ENCODE measurements at regions not wholly inside any gene's neighbourhood (a gene's known extent, or its start where the extent isn't known, plus 50 kb on each side); places are given as distances from the start of the nearest gene placed in this dataset.

DNA sequence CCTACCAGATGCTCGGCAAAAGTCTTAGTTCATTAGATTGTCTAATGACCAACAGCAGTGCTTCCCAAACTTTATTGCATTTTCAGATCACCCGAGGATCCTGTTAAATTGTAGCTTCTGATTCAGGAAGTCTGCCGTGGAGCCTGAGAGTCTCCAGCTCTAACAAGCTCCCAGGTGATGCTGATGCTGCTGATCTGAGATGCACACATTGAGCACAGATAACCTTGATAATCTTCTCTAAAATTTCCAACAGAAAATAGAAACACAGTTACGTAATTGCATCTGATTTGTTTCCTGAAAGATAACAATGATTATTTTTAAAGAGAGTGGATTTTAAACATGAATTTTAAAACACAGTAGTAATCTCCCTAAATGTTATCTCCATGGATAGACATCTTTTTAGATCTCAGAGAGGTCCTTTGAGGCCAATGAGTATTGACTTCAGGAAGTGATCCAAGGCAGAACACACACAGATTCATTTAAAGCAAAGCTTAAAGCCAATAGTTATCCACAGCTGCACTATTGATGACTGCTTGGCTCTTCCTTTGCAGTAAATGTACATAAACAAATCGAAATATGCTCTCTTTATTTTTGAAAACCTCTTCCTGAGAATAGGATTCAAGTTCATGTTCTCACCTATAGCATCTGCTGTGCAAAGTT is 122.8 kb upstream of the TNPO1 start:
- intact Hi-C loops (cut with micrococcal nuclease) = no loop called here
- peaks cover 32% of the 10 kb centered on the region for H3K27me3 ChIP-seq (ENCODE audit: low read depth)
- H3K9me3 ChIP-seq (replicated peaks) = no peaks in the 10 kb centered on the region
- H3K27ac ChIP-seq (replicated peaks) = no peak overlapping the region
- no peak for TF ChIP-seq CTCF (IDR thresholded peaks at IDR 0.05; ENCODE audit: borderline replicate concordance)
- no peaks in the 10 kb centered on the region for H3K36me3 ChIP-seq
- H3K4me3 ChIP-seq = no peak overlapping the region
- H3K4me1 ChIP-seq = no peaks in the 10 kb centered on the region
- DNase-seq = no peak

GRCh38 chr5:72692651-72693442 is 123.6 kb upstream of the TNPO1 start:
- no peak for DNase-seq
- no peak overlapping the region for H3K27ac ChIP-seq (replicated peaks)
- TF ChIP-seq CTCF (IDR thresholded peaks at IDR 0.05; ENCODE audit: borderline replicate concordance) = no peak
- H3K36me3 ChIP-seq = no peaks in the 10 kb centered on the region
- H3K27me3 ChIP-seq (ENCODE audit: low read depth) = peaks cover 32% of the 10 kb centered on the region
- H3K4me1 ChIP-seq = no peaks in the 10 kb centered on the region
- H3K4me3 ChIP-seq = no peak overlapping the region
- intact Hi-C loops (cut with micrococcal nuclease) = no loop called here
- H3K9me3 ChIP-seq (replicated peaks) = no peaks in the 10 kb centered on the region

DNA sequence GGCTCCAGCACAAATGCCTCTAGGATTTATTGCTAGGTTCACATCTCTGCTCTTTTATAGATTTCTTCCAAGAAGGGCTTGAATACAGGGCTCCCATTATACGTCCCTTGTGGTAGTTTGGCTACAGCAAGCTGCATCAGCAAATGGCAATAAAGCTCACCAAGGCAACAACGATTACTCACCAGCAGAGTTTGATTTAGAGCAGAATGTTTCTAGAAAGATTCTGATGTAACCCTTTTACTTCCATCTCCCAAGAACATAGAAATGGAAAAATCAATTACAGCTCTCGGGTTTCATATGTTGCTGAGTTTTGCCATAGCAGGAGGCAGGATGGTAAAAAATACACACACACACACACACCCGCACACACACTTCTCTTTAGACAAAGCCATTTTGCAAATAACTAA is 124.2 kb upstream of the TNPO1 start:
- H3K9me3 ChIP-seq (replicated peaks) = no peaks in the 10 kb centered on the region

GRCh38 chr5:72691751-72692150 is 124.7 kb upstream of the TNPO1 start:
- Histone ChIP-seq H3K36me3 (no peaks in the 10 kb centered on the region), H3K9me3 (replicated peaks) (no peaks in the 10 kb centered on the region), H3K4me1 (no peaks in the 10 kb centered on the region), H3K4me3 (no peak overlapping the region), H3K27ac (replicated peaks) (no peak overlapping the region), H3K27me3 (ENCODE audit: low read depth) (peaks cover 32% of the 10 kb centered on the region)
- no peak for TF ChIP-seq CTCF (IDR thresholded peaks at IDR 0.05; ENCODE audit: borderline replicate concordance)
- intact Hi-C loops (cut with micrococcal nuclease) = no loop called here
- no peak for DNase-seq

More for the DNA sequence above, 124.2 kb upstream of the TNPO1 start:
- Histone ChIP-seq H3K4me3 (no peak overlapping the region), H3K4me1 (no peaks in the 10 kb centered on the region), H3K27ac (replicated peaks) (no peak overlapping the region), H3K36me3 (no peaks in the 10 kb centered on the region), H3K27me3 (ENCODE audit: low read depth) (peaks cover 32% of the 10 kb centered on the region)
- no peak for TF ChIP-seq CTCF (IDR thresholded peaks at IDR 0.05; ENCODE audit: borderline replicate concordance)
- no peak for DNase-seq
- intact Hi-C loops (cut with micrococcal nuclease) = no loop called here

DNA sequence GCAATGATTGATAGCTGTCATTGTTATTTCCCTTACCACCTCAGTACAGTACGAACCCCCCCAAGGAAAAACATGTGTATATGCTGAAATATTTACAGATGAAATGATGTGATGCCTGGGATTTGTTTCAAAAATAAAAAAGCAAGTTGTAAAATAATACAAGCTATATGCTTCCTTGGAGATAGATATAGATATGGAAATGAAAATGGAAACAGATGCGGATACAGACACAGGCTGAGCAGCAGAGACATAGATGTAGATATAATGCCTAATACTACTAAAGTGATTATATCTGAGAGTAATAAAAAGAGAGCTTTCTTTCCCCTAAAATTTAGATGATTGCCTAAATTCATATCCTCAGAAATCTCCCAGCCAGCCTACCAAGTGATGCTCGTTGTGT is 127.5 kb upstream of the TNPO1 start:
- Histone ChIP-seq H3K4me3 (no peak overlapping the region), H3K4me1 (no peaks in the 10 kb centered on the region), H3K36me3 (no peaks in the 10 kb centered on the region), H3K27me3 (ENCODE audit: low read depth) (peaks cover 32% of the 10 kb centered on the region), H3K9me3 (replicated peaks) (no peaks in the 10 kb centered on the region), H3K27ac (replicated peaks) (no peak overlapping the region)
- TF ChIP-seq CTCF (IDR thresholded peaks at IDR 0.05; ENCODE audit: borderline replicate concordance) = no peak
- intact Hi-C loops (cut with micrococcal nuclease) = no loop called here
- no peak for DNase-seq
